Neural crest cell (in vitro differentiated cells): ENCODE measurements at regions not wholly inside any gene's neighbourhood (a gene's known extent, or its start where the extent isn't known, plus 50 kb on each side); places are given as distances from the start of the nearest gene placed in this dataset.

ENCODE experiments used
- DNase-seq: peaks from one replicate; pipeline ENCODE4 v3.0.0; 2021; ENCODE audit warnings: low read depth, mixed read lengths, low spot score
- H3K27ac Mint-ChIP-seq: one replicate; pipeline ENCODE4 v1.8.0; 2021; ENCODE audit warnings: mild to moderate bottlenecking, mixed read lengths; ENCODE audit not compliant: unreplicated experiment
- H3K27me3 Mint-ChIP-seq: 2 replicates; pipeline ENCODE4 v1.8.0; 2021; ENCODE audit warnings: low read depth, mild to moderate bottlenecking, mixed read lengths
- H3K36me3 Mint-ChIP-seq: 2 replicates; pipeline ENCODE4 v1.8.0; 2021; ENCODE audit warnings: low read depth, mild to moderate bottlenecking, mixed read lengths
- H3K4me1 Mint-ChIP-seq: 2 replicates; pipeline ENCODE4 v1.8.0; 2021; ENCODE audit warnings: mixed read lengths
- H3K4me3 Mint-ChIP-seq: one replicate; pipeline ENCODE4 v1.8.0; 2021; ENCODE audit warnings: mild to moderate bottlenecking, mixed read lengths
- H3K9me3 Mint-ChIP-seq: 2 replicates; pipeline ENCODE4 v1.8.0; 2021; ENCODE audit warnings: mixed read lengths
- TF ChIP-seq, protein P1 (sequence below): fragments of 200-600 bp; sonication (generic); conservative IDR thresholded peaks from 2 replicates; pipeline ENCODE4 v1.5.0; 2021; ENCODE audit warnings: antibody characterized with exemption, mild to moderate bottlenecking

DNA sequence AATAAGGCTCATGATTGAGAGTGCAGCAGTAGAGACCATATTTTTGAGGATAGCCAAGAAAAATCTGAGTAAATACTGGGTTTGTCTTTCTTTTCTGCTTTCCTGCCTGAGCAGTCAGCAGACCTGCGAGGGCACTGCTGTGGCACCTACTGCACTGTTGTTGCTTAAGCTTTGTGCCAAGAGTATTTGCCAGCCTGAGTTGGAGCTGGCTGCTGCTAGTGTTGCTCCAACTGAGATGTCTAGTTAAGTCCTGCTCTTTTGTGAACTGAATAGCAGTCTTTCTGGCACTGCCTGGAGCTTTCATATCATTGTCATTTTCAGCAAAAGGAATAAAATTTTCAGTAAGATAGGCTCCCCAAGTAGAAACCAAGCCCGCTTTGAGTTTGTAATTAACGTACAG is 214.5 kb upstream of the P2RY1 start:
- no peak for DNase-seq
- Mint-ChIP-seq H3K27me3 (no peaks in the 10 kb centered on the region), H3K4me1 (peaks cover 55% of the 10 kb centered on the region), H3K4me3 (peak overlapping the region; percentile 38), H3K9me3 (no peaks in the 10 kb centered on the region), H3K36me3 (no peaks in the 10 kb centered on the region), H3K27ac (no peak overlapping the region)
- TF ChIP-seq, protein P1, sequence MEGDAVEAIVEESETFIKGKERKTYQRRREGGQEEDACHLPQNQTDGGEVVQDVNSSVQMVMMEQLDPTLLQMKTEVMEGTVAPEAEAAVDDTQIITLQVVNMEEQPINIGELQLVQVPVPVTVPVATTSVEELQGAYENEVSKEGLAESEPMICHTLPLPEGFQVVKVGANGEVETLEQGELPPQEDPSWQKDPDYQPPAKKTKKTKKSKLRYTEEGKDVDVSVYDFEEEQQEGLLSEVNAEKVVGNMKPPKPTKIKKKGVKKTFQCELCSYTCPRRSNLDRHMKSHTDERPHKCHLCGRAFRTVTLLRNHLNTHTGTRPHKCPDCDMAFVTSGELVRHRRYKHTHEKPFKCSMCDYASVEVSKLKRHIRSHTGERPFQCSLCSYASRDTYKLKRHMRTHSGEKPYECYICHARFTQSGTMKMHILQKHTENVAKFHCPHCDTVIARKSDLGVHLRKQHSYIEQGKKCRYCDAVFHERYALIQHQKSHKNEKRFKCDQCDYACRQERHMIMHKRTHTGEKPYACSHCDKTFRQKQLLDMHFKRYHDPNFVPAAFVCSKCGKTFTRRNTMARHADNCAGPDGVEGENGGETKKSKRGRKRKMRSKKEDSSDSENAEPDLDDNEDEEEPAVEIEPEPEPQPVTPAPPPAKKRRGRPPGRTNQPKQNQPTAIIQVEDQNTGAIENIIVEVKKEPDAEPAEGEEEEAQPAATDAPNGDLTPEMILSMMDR = no peak

DNA sequence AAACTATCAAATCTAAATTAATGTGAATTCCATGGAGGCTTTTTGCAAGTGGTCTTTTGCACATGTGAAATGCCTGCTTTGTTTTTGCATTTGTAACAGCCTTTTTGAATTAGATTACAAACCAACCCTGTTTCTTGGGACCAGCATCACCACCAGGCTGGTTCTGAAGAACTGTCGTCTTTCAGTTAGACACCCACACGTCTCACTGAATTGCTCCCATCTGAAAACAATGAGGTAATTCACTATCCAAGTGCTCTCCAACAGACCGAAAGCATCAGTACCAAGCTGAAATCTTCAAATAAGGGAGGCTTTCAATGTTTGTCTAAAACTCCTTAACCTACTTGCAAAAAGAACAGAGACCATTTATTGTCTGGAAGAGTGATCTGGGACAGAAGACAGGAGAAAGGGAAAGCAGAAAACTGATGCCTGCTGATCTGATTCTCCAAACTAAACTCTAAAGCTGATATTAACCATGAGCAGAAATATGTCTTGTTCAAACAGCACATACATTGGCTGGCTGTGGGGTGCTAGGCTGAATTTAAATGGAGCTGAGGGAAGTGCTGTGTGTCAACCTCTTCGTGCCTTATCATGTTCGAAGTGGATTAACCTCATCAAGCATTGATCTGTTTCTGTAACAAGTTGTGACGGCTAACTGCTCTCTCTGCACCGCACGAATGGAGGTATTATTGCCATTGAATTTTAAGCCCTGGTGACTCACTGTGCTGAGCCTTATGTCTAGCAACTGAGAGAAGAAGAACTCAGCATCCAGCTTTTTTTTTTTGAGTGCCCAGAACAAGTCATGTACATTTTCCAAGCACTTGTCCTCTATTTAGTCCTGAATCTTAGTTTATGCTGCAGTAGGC is 213.7 kb upstream of the P2RY1 start:
- no peaks in the 10 kb centered on the region for H3K9me3 Mint-ChIP-seq

DNA sequence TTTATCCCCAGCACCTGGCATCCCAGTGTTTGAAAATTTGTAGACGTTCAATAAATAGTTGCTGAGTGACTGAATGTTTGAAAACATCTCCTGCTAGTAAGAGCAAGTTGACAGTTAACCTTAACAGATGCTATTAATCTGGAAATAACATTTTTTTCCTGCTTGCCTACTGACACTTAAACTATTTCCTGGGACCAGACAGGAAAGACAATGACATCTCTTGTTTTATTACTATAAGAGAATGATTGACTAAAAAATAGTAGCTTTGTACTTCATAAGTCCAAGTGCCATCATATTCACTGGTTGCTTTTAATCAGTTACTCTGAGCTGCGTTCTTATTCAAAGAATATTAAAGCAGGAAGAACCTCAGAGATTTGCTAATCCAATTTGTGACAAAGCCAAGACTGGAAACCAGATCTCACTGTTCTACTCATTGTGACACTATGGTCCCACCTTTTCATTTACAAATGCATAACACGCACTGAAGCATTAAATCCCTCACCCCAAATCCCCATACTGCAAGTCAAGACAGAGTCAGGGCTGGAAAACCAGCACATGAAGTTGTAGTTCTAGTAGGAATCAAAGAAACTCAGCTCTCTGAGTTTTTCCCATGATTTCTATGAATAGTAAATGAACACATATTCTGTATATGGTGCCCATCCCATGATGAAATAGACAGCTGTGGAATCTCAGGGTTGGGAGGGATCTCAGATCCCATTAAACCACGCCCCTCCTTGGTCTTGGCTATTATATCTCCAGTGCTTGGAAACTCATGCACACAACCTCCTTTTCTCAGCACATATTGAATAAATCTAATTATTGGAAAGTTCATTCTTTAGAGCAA is 212.7 kb upstream of the P2RY1 start:
- TF ChIP-seq, protein P1 = no peak
- H3K27ac Mint-ChIP-seq = peak overlapping the region; percentile 64
- H3K4me1 Mint-ChIP-seq = peaks cover 55% of the 10 kb centered on the region
- DNase-seq = no peak
- no peaks in the 10 kb centered on the region for H3K9me3 Mint-ChIP-seq
- no peaks in the 10 kb centered on the region for H3K36me3 Mint-ChIP-seq
- no peaks in the 10 kb centered on the region for H3K27me3 Mint-ChIP-seq
- H3K4me3 Mint-ChIP-seq = no peak overlapping the region

More for the DNA sequence above, 213.7 kb upstream of the P2RY1 start:
- H3K4me3 Mint-ChIP-seq = peak overlapping the region; percentile 39
- H3K4me1 Mint-ChIP-seq = peaks cover 55% of the 10 kb centered on the region
- peak; percentile 2 for DNase-seq
- H3K27ac Mint-ChIP-seq = peak overlapping the region; percentile 64
- no peaks in the 10 kb centered on the region for H3K36me3 Mint-ChIP-seq
- H3K27me3 Mint-ChIP-seq = no peaks in the 10 kb centered on the region
- TF ChIP-seq, protein P1 = no peak

DNA sequence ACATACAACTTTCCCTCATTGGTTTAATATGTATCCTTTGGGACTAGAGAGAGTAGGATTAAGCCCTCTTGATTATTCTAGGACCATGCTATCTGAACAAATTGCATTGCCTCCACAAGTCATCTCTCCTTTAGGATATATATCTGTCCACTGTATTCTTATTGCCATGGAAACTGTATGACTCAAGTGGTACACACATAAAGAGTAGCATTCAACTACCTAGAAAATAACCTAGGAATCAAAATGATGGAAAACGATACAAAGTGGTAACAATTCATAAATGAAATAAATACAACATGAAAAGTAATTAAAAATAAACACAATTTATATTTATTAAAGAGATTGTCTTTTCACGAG is 212.1 kb upstream of the P2RY1 start:
- Mint-ChIP-seq H3K27me3 (no peaks in the 10 kb centered on the region), H3K27ac (no peak overlapping the region), H3K36me3 (no peaks in the 10 kb centered on the region), H3K4me1 (peaks cover 55% of the 10 kb centered on the region), H3K4me3 (no peak overlapping the region), H3K9me3 (no peaks in the 10 kb centered on the region)
- no peak for DNase-seq
- TF ChIP-seq, protein P1 = no peak

DNA sequence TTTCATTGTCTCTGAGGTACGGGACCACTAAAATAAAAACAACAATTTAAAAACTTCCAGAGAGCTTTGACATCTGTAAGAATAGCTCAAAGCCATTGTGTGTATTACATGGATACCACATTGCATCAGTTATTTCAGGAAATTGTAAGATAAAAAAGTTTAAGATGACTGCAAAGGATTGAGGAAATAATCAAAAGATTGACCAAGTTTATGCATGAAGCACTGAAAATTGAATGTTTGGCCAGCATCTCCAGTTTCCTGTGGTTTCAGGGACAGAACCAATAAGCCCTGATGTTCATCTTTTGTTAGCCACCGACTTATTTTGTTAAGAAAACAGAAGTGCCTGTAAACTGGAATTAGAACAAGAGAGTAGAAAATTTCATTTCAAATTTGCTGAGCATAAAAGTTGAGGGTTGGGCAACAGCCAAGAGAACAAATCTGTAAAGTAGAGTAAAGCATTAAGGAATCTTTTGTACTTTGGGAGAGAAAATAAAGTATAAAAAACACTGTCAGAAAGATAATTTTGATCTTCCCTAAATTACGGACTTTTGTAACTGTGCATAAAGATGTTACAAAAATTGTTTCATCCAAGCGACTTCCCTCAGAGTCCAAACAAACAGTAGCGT is 211.5 kb upstream of the P2RY1 start:
- Mint-ChIP-seq H3K36me3 (no peaks in the 10 kb centered on the region), H3K27ac (no peak overlapping the region), H3K27me3 (no peaks in the 10 kb centered on the region), H3K4me3 (no peak overlapping the region), H3K4me1 (peaks cover 52% of the 10 kb centered on the region), H3K9me3 (no peaks in the 10 kb centered on the region)
- TF ChIP-seq, protein P1 = no peak
- no peak for DNase-seq
